Umbilical cord (tissue), 1 donor: ENCODE measurements at regions not wholly inside any gene's neighbourhood (a gene's known extent, or its start where the extent isn't known, plus 50 kb on each side); places are given as distances from the start of the nearest gene placed in this dataset.

Experiments
- DNase-seq: peaks from one replicate; pipeline ENCODE4 v3.0.0-alpha.2; 2015; ENCODE audit warnings: low spot score

DNA sequence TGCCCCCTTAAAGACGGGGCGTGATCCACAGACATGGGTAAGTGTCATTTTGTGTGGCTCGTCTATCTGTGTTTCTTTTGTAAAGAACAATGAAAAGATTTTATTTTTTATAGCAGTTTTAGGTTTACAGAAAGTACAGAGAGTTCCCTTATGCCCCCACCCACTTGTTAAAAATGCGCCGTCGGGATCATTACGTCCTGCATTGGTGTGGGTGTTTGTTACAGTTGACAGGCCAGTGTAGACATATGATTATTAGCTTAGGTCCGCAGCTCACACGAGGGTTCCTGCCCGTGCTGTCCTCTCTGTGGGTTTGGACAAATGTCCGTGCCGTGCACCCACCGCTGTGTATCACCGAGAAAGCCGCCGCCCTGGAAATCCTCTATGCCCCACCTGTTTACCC lies 50.5 kb downstream of the RGS12 start:
- DNase-seq, result no peak

- DNase-seq, result no peak
Measured at GRCh38 chr4:3344104-3344503, 51.3 kb downstream of the RGS12 start.

DNA sequence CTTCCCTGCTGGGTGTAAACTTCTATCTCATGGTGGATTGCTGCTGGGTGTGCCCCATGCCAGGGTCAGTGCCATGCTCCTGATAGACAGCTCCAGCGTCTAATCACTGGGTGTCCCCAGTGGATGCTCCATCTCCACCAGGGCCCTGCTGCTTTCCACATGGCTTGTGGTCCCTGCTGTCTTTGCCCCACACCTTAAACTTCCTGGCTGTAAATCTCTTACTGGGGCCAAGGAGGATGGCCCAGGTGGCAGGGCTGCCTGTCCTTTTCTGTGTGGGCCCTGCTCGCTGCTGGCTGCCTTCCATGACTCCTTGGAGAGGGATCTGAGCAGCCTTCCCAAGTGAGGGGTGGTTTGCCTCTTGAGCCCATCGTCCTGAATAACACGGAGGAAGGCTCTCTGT lies 51.8 kb downstream of the RGS12 start:
- no peak for DNase-seq

DNA sequence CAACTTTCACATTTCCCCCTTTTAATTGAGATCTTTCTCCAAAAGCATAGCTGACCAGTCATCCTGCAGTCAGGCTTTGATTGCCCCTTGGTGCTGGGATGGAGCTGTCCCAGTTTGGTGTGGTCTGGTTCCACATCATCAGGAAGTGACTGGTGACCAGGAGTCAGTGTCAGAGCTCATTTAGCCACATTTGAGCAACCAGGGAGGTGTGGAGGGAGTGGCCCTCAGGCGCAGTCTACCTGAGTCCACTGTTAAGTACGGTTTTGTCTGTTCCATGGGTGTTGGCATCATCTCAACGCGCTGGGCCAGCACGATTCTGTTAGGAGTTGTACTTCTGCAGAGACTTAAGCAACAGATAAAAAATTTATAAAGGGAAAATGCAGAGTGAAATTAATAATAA lies 52.6 kb downstream of the RGS12 start:
- DNase-seq, result no peak

- DNase-seq, result peak; percentile 75
Measured at GRCh38 chr4:3346146-3346545, 53.3 kb downstream of the RGS12 start.

- DNase-seq, result no peak
Measured at GRCh38 chr4:3347871-3348270, 55.0 kb downstream of the RGS12 start.

- no peak for DNase-seq
Measured at GRCh38 chr4:3348621-3349020, 55.8 kb downstream of the RGS12 start.

GRCh38 chr4:3349116-3349515 lies 56.3 kb downstream of the RGS12 start:
- DNase-seq, result no peak

- DNase-seq, result no peak
Measured at GRCh38 chr4:3351997-3352396, 59.2 kb downstream of the RGS12 start.

GRCh38 chr4:3352505-3352904 lies 59.7 kb downstream of the RGS12 start:
- DNase-seq, result no peak

GRCh38 chr4:3352941-3353594 lies 60.2 kb downstream of the RGS12 start:
- DNase-seq, result no peak

- DNase-seq, result no peak
Measured at GRCh38 chr4:3353752-3354454, 61.1 kb downstream of the RGS12 start.

- DNase-seq, result no peak
Measured at GRCh38 chr4:3354455-3354811, 61.6 kb downstream of the RGS12 start.

- DNase-seq, result no peak
Measured at GRCh38 chr4:3355266-3355748, 62.5 kb downstream of the RGS12 start.

GRCh38 chr4:3358656-3359055 lies 65.8 kb downstream of the RGS12 start:
- DNase-seq, result no peak

GRCh38 chr4:3360777-3361176 lies 68.0 kb downstream of the RGS12 start:
- DNase-seq, result no peak

DNA sequence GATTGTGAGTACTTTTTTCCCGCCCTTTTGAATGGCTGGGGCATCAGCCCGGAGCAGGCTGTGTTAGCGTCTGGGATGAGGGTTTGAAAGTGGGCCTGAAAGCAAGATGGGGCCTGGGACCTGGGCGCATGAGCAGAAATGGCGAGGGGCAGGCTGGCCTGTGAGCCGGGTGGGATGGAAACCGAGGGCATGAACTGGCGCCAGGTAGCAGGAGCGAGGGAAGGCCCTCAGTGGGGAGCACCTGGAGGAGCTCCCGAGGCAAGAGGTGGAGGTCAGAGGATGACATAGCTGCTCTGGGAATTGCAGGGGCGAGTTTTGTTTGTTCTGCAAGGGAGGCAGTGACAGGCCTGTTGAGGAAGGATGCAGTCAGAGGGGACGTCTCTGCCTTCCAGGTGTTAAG lies 68.6 kb downstream of the RGS12 start:
- DNase-seq, result no peak

DNA sequence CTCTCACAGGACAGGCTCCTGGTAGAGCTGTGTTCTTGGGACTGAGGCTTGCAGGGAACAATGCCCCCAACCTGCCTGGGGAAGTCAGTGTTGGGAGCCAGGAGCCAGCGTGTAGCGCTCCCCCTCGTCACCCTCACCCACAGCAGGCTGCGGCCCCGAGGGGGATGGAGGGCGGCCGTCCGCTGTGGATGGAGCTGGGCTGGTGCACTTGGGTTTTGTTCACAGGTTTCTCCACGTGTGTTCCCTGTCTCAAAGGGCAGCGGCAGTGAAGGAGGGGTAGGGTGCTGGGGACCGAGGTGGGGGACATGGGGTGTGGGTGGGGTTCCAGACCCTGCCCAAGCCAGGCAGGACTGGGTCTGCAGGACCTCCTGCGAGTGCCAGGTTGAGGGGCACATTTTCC lies 69.1 kb downstream of the RGS12 start:
- no peak for DNase-seq

- DNase-seq, result no peak
Measured at GRCh38 chr4:3362431-3363287, 69.8 kb downstream of the RGS12 start.

DNA sequence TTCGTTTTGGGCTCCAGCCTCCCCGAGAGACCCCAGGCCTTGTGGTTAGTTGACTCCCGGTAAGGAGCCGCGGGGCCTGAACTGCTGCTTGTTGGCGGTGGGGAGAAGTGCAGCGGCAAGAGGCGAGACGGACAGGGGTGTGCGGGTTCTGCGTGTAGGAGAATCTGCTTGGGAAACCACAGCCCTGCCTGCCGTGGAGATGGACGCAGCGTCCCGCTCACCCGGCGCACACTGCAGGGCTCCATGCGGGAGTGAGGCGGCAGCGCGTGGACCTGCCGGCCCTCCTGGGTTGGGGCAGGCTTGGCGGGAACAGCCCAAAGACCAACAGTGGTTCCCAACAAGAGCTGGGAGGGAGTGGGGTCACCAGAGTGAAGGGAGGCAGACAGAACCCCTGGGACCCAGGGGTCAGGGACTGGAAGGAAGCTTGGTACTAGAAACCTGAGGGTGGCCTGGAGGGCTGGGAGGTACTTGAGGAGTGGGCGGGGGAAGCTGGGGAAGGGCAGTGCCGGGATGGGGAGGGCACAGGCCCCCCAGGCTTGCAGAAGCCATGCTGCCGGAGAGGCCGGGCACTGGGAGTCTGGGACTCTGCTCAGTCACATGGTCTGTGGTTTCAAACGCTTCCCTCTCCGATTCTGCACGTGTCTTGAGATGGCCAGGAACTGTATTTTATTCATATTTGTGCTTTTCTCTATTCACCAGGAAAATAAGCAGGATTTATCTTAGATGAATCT lies 70.8 kb downstream of the RGS12 start:
- no peak for DNase-seq

DNA sequence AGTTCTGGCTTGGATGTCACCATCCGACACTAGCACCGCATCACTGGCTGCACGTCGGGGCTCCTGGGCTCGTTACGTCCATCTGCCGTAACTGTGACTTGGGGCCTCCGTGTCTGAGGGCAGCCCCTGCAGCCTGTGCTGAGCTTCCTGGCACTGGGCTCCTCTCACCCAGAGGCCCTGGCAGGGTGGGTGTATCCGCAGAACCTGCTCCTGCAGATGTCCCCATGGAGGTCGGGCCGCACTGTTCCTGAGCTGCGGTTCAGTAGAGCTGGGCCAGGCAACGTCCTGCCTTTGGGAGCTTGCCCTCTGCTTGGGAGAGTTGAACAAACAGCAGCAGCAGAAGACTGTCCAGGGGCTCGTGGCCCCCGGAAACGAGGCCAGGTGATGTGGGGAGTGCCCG lies 71.4 kb downstream of the RGS12 start:
- no peak for DNase-seq
